HG02623 (cell line): ENCODE measurements at regions not wholly inside any gene's neighbourhood (a gene's known extent, or its start where the extent isn't known, plus 50 kb on each side); places are given as distances from the start of the nearest gene placed in this dataset.
A peak's percentile ranks its signal among the peaks of the same experiment; 100 is the strongest.
"Not testable (repeated sequence)": the region's sequence is repeated elsewhere in the genome, so short reads cannot be mapped to it uniquely, and the experiment has no call there.

ENCODE experiments used
- ATAC-seq: cut with Tn5 transposase; IDR thresholded peaks from one replicate; pipeline ENCODE4 v1.9.1; 2021; ENCODE audit warnings: moderate library complexity; ENCODE audit not compliant: unreplicated experiment

DNA sequence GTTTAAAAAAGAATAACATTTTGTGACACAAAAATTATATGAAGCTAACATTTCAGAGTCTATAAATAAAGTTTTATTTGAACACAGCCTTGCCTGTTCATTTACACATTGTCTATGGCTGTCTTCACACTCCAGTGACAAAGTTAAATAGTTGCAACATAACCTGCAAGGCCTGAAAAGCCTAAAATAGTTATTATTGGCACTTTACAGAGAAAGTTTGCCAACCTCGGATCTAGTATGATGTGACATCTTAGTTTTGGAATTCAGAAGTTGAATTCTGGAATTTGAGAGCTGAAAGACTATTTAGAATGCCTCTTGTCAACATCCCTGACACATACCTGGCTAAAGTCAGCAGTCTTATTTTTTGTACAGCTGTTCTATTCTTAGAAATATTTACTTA is 68.3 kb downstream of the DYRK2 start:
- ATAC-seq, result no peak

DNA sequence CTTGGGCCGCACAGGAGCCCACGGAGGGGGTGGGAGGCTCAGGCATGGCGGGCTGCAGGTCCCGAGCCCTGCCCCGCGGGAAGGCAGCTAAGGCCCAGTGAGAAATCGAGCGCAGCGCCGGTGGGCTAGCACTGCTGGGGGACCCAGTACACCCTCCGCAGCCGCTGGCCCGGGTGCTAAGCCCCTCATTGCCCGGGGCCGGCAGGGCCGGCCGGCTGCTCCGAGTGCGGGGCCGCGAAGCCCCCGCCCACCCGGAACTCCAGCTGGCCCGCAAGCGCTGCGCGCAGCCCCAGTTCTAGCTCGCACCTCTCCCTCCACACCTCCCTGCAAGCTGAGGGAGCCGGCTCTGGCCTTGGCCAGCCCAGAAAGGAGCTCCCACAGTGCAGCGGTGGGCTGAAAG is 70.8 kb downstream of the DYRK2 start:
- not testable (repeated sequence) for ATAC-seq

DNA sequence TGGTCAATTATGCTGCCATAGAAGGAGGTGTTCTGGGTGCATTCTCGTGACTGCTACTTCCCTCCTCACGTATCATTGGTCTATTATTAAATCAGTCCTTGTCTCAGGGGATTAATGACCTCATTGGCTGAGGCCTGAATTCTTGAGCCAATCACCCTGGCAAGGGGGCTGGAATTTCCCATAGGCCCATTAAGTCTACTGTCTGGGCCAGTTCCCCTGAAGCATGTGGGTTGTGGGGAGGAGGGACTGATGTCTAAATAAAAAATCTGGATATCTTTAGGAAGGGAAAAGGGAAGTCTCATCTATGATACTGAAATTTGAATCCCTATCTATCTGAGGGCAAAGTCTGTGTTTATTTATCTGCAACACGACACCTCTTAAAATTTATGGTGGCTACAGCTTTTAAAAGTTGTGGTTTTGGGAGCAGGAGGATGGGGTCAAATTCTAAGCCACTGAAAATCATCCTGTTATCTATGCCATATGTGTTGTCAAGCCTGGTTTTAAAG is 71.9 kb downstream of the DYRK2 start:
- ATAC-seq, result no peak

DNA sequence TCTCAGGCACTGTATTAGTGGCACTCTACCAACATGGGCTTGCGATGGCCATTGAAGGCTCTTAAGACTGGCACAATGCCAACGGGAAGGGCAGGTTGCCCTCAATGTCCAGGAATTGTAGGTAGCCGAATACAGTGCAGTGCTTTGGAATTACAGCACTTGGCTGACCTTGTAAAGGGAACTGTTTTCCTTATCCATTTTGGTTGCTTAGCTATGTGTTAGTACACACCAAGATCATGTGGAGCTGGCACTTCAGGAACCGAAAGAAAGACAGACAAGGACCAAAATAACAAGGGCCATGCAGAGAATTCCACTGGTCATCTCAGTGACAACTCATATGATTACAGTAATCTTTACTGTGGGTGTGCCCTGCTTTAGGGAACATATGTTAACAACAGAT is 72.7 kb downstream of the DYRK2 start:
- ATAC-seq, result no peak

DNA sequence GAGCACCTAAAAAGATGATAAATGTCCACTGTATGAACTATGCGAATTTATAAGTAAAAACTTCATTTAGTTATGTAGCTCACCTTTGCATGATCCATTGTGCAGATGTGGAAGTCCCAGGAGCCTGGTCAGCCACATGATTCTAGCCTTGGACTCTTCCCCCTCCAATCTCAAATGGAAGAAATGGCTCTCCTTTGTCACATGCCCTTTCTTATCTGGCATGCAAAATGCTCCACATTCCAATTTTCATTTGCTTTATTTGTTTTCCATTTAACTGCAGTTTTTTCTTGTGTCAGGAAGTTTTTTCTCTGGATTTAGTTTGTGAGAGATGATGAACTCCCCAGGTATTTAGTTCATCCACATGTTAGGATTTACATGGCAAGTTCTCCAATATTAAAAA is 73.8 kb downstream of the DYRK2 start:
- no peak for ATAC-seq

DNA sequence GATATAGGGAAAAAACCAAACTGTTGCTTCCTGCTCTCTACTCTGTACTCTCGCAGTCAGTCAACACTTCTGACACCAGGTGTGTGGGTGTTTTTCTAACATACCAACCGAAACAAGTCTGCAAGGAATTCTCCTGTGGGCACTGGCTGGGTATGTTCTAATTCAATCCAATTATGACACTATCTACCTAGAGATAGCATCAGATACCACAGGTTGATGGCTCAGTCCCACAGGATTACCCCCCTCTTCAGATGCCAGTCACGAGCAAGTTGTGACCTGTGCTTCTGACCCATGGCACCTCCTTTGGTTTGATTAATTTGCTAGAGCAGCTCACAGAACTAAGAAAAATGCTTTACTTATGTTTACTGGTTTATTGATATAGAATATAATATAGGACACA is 78.3 kb downstream of the DYRK2 start:
- ATAC-seq, result no peak

DNA sequence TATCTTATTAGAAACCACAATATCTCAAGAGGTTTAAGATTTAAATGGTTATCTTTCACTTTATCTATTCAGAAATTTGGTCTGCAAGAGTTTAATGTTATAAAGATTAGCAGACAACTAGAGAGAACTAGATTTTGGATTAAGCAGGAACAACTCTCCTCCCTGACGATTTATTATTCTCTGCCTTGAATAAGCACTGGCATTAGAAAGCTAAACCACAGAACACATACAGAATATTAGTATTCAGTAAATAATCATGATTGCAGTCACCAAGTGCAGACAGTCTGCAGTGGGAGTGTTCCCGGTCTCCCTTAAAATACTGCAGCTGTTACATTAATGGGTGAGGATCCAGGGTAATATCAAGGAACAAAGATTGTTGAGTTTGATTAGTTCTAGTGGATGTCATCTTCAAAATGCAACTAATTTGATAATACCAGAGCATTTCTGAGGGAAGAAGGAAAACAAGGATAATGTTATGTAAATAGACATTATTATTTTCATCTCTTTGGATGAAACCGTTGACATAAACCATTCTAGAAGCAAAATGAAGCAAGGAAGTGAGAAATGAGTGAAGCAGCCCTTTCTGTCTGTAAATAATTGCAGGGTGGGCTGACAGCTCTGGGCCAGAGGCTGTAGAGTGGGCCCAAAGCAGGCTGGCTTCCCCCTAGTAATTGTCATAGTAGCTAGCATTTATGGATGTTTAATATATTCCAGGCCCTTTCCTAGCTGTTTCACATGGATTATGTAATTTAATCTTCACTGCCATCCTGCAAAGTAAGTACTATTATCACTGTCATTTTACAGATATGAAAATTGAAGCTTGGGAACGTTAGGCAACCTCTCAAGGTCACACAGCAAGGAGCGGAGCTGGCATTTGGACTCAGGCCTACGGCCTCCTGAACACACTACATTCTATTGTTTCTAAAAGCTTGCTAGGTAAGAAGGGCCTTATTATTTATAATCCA is 79.4 kb downstream of the DYRK2 start:
- no peak for ATAC-seq

DNA sequence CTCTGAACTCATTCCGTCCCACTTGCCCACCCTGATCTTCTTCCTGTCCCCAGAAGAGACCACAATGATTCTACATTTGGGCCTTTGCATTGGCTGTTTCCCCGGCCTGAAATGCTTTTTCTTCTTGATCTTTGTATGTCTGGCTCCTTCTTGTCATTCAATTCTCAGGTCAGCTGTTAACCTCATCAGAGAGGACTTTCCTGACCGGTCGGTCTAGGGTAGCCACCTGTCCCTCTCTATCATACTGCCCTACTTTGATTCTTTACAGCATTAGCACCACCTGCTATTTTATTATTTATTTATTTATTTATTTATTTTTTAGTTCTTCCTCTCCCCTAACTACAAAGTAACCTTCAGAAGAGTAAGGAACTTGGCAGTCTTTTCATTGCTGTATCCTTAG is 84.3 kb downstream of the DYRK2 start:
- ATAC-seq, result no peak

DNA sequence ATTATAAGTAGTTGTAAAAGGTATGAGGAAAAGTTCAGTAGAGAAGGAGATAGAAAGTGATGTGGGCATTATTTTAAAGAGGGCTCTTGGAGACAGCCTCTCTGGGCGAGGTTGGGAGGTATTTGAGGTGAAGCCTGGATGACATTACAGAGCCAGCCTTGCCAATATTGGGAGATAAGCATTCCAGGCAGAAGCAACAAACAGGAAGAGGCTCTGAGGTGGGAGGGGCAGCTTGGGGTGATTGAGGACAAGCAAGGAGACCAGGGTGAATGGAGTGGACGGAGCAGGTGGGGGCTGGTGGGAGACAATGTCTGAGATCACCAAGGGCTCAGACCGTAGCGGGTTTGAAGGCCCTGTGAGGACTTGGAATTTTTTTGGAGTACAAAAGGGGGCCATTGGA is 87.3 kb downstream of the DYRK2 start:
- no peak for ATAC-seq

DNA sequence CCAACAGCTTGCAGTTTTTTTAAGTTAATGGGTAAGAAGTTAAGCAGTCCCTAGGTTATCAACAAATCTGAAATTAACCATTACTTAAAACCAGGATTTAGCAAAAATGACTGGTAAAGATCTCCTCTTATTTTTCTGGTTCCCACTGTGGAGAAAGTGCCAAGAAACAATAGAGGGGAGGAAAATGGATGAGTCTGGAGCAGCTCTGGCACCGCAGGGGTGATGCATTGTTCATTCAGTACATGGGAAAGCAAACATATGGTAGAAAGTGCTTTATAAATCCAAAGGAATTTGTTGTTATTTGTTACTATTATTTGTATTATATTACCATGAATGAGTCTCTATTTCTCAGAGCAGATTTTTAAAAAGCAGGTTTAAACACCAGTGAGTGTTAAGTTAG is 92.2 kb downstream of the DYRK2 start:
- ATAC-seq, result no peak

DNA sequence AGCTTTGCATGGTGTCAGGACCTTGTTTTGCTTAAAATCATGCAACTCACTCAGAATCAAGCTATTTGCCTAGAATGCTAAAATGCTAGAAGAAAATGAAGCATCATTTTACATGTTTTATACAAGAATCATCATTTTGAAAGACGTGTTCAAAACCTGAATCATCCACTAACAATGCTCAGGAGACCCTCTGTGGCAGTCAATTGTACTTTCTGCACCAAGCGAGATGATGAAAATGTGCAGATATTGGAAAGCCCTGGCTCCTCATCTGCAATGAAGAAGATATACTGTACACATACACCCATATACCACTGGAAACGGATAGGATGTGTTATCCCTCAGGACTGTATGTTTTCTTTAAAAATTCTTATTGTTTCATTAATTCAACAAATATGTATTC is 92.7 kb downstream of the DYRK2 start:
- no peak for ATAC-seq

DNA sequence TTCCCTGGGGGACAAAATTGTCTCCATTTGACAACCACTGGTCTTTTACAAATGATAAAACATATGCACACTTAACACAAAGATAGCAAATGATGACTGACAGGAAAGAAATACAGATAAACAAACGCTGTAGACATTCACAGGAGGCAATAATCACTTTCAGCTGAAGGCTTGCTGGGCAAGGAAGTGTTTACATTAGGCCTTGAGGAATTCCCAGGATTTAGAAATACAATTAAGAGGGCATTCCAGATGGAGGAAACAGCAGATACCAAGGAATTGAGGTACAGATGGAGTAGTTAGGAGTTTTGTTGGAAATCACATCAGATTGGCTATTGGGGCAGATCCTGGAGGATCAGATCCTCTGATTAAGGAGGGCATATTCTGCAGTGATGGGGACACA is 93.9 kb downstream of the DYRK2 start:
- ATAC-seq, result no peak

DNA sequence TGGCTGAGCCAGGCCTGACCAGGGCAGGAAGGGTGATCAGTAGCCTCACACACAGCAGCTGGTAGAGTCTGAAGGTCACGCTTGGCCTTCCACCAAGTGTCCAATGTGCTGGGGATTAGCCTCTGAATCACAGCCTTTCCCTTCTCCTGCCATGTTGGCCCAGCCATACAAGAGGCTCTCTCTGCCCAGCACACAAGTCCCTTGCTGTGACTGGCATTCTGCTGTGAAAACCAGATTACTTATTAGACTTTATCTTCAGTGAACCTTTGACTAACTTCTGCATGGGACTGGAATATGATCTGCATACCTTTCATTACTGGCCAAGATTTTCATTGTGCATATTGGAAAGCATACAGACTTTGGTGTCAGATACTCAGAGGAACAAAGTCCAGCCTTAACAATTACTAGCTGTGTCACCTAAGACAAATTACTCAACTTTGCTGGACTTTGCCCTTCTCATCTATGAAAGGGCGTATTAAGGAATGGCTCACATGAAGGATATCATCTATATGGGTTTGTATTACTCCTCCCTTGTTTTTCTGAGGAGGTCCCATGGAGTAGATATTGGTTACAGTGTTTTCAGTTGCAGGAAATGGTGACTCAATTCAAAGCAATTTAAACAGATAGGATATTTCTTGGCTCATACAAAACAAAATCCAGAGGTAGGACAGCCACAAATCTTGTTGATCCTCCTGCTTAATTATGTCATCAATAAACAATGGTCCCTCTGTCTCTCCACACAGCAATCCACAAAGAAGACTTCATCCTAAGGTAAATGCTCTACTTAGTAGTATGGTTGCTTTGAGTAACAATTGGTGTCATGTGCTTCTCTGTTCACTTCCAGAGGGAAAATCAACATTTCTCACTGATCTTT is 99.6 kb downstream of the DYRK2 start:
- ATAC-seq, result no peak

DNA sequence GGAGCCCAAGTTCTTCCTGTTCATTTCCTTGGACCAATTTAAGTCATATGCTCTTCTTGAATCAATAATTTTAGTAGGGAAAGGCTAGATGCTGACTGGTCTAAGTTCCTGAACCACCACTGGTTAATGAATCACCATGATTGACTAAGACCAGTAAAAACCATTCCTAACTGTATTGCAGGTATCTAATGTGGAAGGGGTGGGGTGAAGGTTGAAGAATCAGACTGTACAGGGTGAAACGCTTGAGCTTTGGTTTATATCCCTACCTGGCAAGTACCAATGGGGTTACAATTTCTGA is 100.1 kb downstream of the DYRK2 start:
- ATAC-seq, result no peak

DNA sequence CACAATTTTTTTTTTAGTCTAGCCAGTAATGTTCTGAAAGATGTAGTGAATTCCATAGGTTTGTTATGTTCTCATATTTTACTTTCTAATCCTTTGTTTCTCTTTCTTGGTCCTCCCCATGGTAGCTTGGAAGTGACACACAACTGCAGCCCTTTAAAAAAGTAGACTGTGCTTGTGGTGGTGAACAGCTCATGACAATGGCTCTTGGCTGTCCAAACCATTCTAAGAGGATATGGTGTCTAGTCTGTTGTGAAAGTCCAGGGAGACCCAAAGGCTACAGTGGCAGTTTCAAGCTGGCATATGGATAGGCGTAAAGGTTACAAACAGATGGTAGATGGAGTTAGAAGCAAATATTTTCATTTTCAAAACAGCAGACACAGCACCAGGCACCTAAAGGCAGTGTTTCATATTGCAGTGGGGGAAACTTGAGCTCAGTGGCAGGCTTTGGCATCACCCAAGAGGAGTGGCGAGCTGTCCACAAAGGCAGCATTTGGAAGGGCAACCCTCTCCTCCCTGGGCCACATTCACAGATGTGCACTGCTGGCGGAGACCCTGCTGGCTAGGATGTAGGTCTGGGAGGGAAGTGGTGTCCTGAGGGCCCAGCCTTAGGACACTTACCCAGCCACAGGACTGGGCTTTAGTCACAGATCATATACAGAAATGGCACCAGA is 102.1 kb downstream of the DYRK2 start:
- ATAC-seq, result no peak

DNA sequence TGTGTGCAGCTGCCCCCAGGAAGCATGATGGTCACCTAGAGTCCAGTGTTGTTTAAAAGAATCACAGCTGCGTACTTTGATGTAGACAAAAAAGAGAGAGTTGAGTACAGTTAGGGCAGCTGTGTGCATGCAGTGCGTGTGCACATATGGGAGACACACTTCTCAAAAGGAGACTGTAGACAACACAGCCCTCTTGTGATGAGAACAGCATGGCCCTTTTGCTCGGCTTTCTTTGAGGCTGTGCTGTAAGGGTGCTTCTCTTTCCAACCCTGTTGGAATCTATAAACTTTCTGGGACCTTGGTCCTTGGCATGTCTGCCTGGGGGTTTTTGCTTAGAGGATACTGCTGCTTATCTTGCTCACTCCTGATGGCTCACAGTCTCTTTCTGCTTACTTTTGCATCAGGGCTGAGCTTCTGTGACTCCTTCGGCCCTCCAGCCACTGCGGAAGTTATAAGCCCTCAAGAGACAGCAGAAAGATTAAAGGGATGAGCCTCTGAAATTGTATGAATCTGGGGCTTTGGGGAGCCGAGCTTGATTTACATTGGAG is 102.9 kb downstream of the DYRK2 start:
- ATAC-seq, result no peak

DNA sequence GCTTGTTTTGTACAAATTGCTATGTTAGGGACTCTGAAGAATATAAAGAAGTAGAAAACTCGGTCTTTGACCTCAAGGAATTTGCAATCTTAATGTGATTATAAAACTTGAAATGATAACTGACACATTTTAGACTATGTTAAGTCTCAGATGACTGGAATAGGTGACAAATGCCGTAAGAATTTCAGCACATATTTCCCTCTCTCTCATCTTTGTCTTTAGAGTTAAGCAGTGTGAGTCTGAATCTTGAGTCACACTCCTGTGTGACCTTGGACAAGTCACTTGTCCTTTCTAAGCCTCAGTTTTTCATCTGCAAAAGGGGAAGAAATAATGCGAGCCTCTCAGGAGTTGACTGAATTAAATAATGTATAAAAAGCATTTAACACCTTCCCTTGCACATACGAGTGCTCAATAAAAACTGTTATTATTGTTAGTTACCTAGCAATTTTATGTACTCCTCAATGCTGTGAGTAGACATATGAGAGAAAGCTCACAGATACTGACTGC is 103.7 kb downstream of the DYRK2 start:
- no peak for ATAC-seq

DNA sequence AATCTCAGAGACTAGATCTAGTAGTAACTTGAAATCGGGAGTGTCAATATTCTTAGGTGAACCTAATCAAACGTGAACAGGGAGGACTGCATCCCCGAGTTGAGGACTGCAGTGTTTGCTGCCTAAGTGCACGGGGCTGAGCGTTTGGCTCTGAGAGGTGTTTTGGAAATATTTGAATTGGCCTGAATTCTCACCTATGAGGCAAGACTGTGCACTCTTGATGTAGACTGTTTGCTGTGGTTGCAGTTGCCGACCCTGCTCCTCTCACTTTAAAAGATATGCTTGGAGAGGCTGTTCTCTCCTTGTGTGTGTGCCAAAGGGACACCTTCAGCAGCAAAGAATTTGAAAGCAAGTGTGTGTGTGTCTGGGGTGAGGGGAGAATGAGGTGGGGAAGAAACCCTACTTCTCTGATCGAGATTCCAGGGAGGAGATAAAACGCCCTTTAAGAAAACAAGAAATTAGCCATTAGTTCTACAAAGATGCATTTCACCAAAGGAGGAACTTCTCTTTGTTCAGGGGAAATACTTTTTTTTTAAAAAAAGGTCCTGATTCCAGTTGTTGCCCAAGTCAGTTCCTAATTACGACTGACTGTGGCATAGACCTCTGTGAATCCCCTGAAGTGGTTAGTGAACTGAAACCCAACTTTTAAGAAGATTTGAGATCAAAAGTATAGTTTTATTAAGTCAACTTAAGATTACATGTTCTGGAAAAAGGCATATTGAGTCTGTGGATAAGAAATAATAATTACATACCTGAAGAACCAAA is 106.6 kb downstream of the DYRK2 start:
- ATAC-seq, result no peak

DNA sequence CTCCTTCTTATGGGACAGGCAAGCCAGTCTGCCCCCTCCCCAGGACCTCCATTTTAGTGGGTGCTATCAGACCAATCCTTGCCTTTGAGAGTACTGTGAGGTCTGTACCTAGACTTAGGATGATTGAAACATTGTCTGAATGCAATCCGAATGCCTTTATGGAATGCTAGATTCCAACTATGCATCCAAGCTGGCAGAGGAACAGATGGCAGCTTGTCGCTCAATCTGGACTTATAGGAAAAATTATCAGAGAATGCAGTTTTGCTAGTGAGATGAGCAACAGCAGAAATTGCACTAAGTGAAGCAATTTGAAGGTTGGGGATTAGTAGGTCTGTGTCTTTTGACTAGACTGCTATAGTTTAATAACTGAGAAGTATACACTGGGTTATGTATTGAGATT is 109.1 kb downstream of the DYRK2 start:
- peak; percentile 7 for ATAC-seq

DNA sequence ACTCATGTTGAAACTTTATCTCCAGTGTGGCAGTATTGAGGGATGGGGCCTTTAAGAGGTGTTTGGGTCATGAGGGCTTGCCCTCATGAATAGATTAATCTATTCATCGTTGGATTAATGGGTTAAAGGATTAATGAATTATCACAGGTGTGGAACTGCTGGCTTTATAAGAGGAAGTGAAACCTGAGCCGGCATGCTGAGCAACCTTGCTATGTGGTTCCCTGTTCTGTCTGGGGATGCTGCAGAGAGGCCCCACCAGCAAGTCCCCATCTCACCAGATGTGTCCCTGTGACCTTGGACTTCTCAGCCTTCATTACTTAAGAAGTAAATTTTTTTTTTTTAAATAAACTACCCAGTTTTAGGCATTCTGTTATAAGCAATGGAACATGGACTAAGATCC is 109.6 kb downstream of the DYRK2 start:
- ATAC-seq, result peak; percentile 95
